ENCODE measurements at regions not wholly inside any gene's neighbourhood (a gene's known extent, or its start where the extent isn't known, plus 50 kb on each side); places are given as distances from the start of the nearest gene placed in this dataset.

- no peak for TF ChIP-seq CTCF (IDR thresholded peaks at IDR 0.05)
Measured at GRCh38 chr3:116950301-116951055, 240.9 kb downstream of the TUSC7 start.

DNA sequence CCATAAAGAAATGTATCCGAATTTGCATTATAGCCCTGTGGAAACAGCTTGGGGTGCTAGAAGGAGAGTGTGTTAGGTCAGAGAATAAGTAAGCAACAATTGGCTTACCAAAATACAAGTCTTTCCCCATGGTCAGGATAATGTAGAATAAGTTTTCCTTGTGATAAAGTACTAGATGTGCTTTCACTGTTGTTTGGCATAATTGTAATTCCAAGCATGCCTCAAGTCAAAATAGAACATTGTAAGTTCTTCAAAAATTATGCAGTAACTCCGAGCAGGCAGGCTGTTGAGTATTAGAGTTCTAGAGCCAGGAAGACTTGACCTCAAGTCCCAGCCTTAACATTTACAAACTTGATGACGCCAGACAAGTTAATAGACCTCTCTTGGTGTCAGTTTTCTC, 242.0 kb downstream of the TUSC7 start:
- no peak for TF ChIP-seq CTCF (IDR thresholded peaks at IDR 0.05)

DNA sequence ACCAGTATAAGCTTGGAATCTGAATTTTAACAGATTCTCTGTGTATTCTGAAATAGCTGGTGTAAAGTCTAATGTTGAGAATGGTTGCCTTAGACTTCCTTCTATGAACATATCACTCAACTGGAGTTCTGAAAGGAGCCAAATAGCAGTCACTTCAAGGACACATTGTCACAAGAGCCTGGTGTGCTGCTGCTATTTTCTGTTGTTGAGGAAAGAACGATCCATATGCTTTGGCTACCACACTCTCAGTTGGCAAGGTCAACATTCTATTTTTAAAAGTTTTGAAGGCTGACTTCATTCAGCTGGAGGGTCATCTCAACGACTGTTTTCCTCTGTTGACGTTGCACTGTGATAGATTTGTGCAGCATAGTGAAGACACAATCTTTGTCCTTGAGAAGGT, 248.7 kb downstream of the TUSC7 start:
- no peak for TF ChIP-seq CTCF (IDR thresholded peaks at IDR 0.05)

DNA sequence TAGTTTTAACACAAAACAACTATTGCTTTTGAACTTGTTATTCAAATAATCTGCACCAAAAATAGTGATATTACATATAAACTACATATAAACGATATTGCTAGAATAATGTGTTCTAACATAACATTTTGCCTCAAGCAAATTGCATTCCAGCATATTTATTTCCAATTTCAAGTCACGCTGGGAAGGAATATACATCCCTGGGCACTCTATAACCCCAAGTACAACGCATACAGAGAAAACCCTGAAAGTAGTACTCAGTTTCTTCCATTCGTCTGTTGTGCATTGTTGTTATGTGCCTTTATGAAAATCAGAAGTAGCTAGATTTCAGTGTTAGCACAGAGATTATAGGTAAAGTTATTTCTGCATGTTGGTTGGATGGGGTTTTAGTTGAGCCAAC, 251.5 kb downstream of the TUSC7 start:
- TF ChIP-seq CTCF (IDR thresholded peaks at IDR 0.05), result no peak

GRCh38 chr3:116963802-116964201, 254.2 kb downstream of the TUSC7 start:
- no peak for TF ChIP-seq CTCF (IDR thresholded peaks at IDR 0.05)

- TF ChIP-seq CTCF (IDR thresholded peaks at IDR 0.05), result no peak
Measured at GRCh38 chr3:116966649-116967048, 257.1 kb downstream of the TUSC7 start.

DNA sequence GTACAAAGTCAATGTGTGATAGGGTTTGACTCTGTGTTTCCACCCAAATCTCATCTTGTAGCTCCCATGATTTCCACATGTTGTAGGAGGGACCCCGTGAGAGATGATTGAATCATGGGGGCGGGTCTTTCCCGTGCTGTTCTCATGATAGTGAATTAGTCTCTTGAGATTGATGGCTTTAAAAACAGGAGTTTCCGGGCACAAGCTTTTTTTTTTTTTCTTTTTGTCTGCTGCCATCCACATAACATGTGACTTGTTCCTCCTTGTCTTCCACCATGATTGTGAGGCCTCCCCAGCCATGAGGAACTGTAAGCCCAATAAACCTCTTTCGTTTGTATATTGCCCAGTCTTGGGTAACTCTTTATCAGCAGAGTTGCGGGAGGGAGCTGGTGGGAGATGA, 259.6 kb downstream of the TUSC7 start:
- TF ChIP-seq CTCF (IDR thresholded peaks at IDR 0.05), result no peak

DNA sequence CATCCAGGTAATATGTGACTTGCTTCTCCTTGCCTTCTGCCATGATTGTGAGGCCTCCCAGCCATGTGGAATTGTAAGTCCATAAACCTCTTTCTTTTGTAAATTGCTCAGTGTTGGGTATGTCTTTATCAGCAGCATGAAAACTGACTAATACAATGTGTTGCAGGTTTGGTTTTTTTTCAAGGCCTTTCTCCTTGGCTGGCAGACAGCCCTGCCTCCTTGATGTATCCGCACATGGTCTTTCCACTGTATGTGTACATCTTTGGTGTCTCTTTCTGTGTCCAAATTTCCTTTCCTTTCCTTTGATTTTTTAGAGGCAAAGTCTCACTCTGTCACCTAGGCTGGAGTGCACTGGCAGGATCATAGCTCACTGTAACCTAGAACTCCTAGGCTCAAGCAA, 260.1 kb downstream of the TUSC7 start:
- no peak for TF ChIP-seq CTCF (IDR thresholded peaks at IDR 0.05)

All from LNCAP (cell line).